ENCODE measurements at regions not wholly inside any gene's neighbourhood (a gene's known extent, or its start where the extent isn't known, plus 50 kb on each side); places are given as distances from the start of the nearest gene placed in this dataset.

DNA sequence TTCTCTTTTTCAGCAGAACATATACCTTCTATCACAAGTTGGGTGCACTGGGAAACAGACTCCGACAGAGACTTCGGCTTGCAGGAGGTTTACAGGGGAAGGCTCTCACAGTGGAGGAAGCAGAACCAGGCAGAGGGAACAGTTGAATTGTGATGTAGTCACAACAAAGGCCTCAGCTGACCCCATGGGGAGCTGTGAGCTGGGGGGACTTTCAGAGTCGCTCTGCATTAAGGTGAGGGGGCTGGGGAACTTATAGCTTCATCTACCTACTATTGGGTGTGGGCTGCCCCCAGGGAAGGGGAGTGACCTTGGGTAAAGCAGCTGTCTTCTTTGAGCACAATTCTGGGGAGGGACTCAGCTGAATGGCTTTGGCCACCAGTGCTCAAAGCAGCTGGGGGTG, 94.9 kb upstream of the POU3F1 start:
- H3K36me3 ChIP-seq (ENCODE audit: control insufficient read depth, insufficient read depth, low read length): no peaks in the 10 kb centered on the region
- no peak for DNase-seq (ENCODE audit: extremely low read depth, insufficient read length)
- H3K27me3 ChIP-seq (replicated peaks; ENCODE audit: control insufficient read depth, insufficient read depth, low read length): peaks cover 4% of the 10 kb centered on the region
- TF ChIP-seq, protein P1, sequence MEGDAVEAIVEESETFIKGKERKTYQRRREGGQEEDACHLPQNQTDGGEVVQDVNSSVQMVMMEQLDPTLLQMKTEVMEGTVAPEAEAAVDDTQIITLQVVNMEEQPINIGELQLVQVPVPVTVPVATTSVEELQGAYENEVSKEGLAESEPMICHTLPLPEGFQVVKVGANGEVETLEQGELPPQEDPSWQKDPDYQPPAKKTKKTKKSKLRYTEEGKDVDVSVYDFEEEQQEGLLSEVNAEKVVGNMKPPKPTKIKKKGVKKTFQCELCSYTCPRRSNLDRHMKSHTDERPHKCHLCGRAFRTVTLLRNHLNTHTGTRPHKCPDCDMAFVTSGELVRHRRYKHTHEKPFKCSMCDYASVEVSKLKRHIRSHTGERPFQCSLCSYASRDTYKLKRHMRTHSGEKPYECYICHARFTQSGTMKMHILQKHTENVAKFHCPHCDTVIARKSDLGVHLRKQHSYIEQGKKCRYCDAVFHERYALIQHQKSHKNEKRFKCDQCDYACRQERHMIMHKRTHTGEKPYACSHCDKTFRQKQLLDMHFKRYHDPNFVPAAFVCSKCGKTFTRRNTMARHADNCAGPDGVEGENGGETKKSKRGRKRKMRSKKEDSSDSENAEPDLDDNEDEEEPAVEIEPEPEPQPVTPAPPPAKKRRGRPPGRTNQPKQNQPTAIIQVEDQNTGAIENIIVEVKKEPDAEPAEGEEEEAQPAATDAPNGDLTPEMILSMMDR (IDR thresholded peaks at IDR 0.05; ENCODE audit: insufficient read depth, low read length, poor library complexity, severe bottlenecking): no peak
- no peak overlapping the region for H3K4me3 ChIP-seq (replicated peaks; ENCODE audit: low read depth, low read length)

DNA sequence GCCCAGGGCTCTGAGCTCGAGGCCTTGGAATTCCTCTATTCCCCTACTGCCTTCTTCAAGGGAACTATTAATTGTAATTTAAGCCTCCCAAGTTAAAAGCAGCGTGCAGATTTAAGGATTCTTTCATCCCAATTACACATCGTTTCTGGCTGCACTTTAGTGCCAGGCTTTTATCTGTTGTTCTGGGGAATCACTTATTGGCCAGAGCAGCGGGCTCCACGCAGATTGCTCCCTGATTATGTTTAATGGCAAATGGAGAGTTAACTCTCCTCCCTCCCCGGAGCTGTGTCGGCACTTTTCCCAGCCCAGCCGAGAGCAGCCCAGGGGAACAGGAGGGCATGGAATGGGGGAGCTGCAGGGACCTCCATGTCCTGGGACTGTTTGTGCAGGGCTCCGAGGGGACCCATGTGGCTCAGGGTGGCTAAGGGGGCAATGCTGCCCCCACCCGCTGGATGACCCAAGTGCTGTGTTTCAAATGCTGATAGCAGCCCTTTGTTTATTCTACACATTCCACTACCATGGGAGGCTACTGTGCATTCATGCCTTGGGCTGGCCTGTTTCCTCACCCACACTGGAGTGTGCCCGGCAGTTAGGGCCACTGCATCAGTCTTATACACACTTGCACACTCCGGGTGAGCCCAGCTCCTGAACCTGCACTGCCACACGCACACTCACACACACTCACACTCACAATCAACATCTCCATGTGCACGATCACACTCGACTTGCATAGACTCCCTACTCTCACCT, 93.3 kb upstream of the POU3F1 start:
- Histone ChIP-seq H3K36me3 (ENCODE audit: control insufficient read depth, insufficient read depth, low read length) (no peaks in the 10 kb centered on the region), H3K27me3 (replicated peaks; ENCODE audit: control insufficient read depth, insufficient read depth, low read length) (peaks cover 4% of the 10 kb centered on the region), H3K4me3 (replicated peaks; ENCODE audit: low read depth, low read length) (no peak overlapping the region)
- DNase-seq (ENCODE audit: extremely low read depth, insufficient read length): no peak
- TF ChIP-seq, protein P1 (IDR thresholded peaks at IDR 0.05; ENCODE audit: insufficient read depth, low read length, poor library complexity, severe bottlenecking): no peak

DNA sequence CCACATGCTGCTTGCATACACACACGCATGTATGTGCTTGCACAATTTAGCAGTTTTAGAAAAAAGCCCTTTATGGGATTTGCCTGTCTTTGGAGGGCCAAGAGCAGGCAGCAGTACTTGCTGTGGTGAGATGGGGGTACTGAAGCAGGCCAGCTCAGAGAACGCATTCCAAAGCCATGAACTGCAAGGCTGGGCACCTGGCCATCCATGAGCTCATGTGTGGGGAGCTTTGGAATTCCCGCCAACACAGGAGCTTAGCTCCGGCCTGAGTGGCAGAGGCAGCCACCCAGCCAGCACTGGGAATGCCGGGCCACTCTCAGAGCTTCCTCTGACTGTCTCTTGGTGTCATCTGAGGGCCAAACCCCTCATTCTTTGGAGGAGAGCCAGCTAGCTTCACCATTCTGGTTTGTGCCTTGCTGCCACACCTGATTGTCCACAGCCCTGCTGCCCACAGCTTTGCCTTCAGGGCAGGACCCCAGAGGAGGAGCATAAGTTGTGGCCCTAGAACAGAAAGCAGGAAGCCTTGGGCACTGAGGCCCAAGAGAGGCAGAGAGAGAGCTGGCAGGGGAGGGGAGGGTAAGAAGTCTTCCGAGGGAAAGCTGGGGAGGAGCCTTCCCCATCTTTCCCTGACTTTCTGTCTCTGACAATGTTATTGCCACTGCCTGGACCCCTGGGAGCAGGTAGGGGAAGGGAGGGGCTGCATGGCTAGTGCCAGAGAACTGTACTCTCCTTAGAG, 92.1 kb upstream of the POU3F1 start:
- no peak for DNase-seq (ENCODE audit: extremely low read depth, insufficient read length)
- Histone ChIP-seq H3K27me3 (replicated peaks; ENCODE audit: control insufficient read depth, insufficient read depth, low read length) (peaks cover 7% of the 10 kb centered on the region), H3K4me3 (replicated peaks; ENCODE audit: low read depth, low read length) (no peak overlapping the region), H3K36me3 (ENCODE audit: control insufficient read depth, insufficient read depth, low read length) (no peaks in the 10 kb centered on the region)
- TF ChIP-seq, protein P1 (IDR thresholded peaks at IDR 0.05; ENCODE audit: insufficient read depth, low read length, poor library complexity, severe bottlenecking): no peak

DNA sequence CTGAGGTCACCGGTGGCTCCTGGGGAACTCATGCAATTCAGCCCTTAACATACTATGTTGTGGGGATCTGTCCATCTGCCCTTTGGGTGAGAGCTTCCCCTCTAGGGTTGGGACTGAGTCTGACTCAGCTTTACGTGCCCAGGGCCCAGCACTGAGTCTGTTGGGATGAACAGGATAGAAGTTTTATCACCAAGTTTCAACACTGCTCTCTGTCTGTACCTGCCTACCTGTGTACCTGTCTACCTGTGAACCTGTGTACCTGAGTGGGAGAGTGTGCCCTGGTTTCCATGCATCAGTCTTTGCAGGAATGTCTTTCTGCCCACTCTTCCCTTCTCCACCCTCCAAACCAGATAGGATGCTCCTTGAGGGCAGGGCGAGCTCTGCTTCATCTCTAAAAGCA, 90.6 kb upstream of the POU3F1 start:
- no peak overlapping the region for H3K4me3 ChIP-seq (replicated peaks; ENCODE audit: low read depth, low read length)
- peaks cover 4% of the 10 kb centered on the region for H3K27me3 ChIP-seq (replicated peaks; ENCODE audit: control insufficient read depth, insufficient read depth, low read length)
- no peak for DNase-seq (ENCODE audit: extremely low read depth, insufficient read length)
- no peaks in the 10 kb centered on the region for H3K36me3 ChIP-seq (ENCODE audit: control insufficient read depth, insufficient read depth, low read length)
- TF ChIP-seq, protein P1 (IDR thresholded peaks at IDR 0.05; ENCODE audit: insufficient read depth, low read length, poor library complexity, severe bottlenecking): no peak

DNA sequence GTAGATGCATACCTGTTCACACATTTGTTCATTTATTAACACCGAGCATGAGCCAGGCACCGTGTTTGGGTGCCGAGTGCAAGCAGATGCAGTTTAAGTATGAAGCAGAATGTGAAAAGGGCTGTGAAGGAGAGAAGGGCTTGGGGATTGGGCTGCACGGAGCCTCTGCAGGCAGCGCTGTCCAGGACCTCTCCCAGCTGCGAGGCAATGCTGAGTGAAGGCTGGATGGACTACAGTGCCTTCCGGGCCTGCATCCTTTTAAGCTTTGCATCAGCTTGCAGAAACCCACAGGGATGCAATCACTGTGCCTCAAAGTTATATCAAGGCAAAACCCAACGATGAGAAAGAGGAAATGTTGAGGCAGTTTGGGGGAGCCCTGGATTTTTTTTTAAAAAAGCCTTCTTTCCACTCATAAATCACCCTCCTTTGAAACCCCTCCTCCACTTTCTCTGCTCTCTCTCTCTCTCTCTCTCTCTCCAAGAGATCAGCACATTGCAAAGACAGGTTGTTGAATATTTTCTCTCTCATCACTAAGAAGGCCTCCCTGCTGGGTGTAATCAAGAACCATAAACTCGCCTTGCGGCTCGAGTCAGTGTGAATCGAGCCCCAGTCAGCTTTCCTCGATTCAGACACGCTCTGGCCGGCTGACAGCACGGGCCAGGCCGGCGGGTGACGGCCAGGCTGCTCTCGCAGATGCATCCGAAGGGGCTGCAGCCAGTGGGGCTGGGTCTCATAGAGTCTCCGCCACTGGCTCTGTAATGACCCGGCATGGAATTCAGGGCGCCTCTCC, 89.2 kb upstream of the POU3F1 start:
- H3K4me3 ChIP-seq (replicated peaks; ENCODE audit: low read depth, low read length): no peak overlapping the region
- no peak for DNase-seq (ENCODE audit: extremely low read depth, insufficient read length)
- TF ChIP-seq, protein P1 (IDR thresholded peaks at IDR 0.05; ENCODE audit: insufficient read depth, low read length, poor library complexity, severe bottlenecking): no peak
- H3K36me3 ChIP-seq (ENCODE audit: control insufficient read depth, insufficient read depth, low read length): no peaks in the 10 kb centered on the region
- peaks cover 4% of the 10 kb centered on the region for H3K27me3 ChIP-seq (replicated peaks; ENCODE audit: control insufficient read depth, insufficient read depth, low read length)

All from GM06990 (cell line).